Activated CD8-positive, alpha-beta T cell treated with anti-CD3 and anti-CD28 coated beads for 36 hours (primary cell): ENCODE measurements at regions not wholly inside any gene's neighbourhood (a gene's known extent, or its start where the extent isn't known, plus 50 kb on each side); places are given as distances from the start of the nearest gene placed in this dataset.
A peak's percentile ranks its signal among the peaks of the same experiment; 100 is the strongest.

Experiments used
- ATAC-seq: fragments of 200-7000 bp; cut with Tn5 transposase; one replicate; pipeline ENCODE4 v1.10.0; 2021; ENCODE audit warnings: mild to moderate bottlenecking, moderate library complexity
- CTCF ChIA-PET: fragments of 350-600 bp; sonication (Branson Sonifier 250); formaldehyde crosslinking; loops from one replicate; lab custom pipeline; 2021; ENCODE audit warnings: antibody characterized with exemption; lab: Charles Lee
- POLR2A ChIA-PET: fragments of 350-600 bp; sonication (Branson Sonifier 250); formaldehyde crosslinking; loops from one replicate; lab custom pipeline; 2021; ENCODE audit warnings: antibody characterized with exemption; lab: Charles Lee
- DNase-seq: peaks from one replicate; pipeline ENCODE4 v3.0.0-alpha.2; 2020
- H3K27ac Mint-ChIP-seq: one replicate; pipeline ENCODE4 v1.8.0; 2021; ENCODE audit warnings: mild to moderate bottlenecking, mixed read lengths
- H3K27me3 Mint-ChIP-seq: one replicate; pipeline ENCODE4 v1.8.0; 2021; ENCODE audit warnings: mixed read lengths
- H3K36me3 Mint-ChIP-seq: one replicate; pipeline ENCODE4 v1.8.0; 2021; ENCODE audit warnings: low read depth, mixed read lengths
- H3K4me1 Mint-ChIP-seq: one replicate; pipeline ENCODE4 v1.8.0; 2021; ENCODE audit warnings: low read depth, mixed read lengths
- H3K4me3 Mint-ChIP-seq: one replicate; pipeline ENCODE4 v1.8.0; 2021; ENCODE audit warnings: mild to moderate bottlenecking, moderate library complexity, mixed read lengths
- H3K9me3 Mint-ChIP-seq: one replicate; pipeline ENCODE4 v1.8.0; 2021; ENCODE audit warnings: mixed read lengths
- CTCF ChIP-seq: fragments of 200-600 bp; IDR thresholded peaks from one replicate; pipeline ENCODE4 v1.8.0; 2022; ENCODE audit warnings: antibody characterized with exemption, mild to moderate bottlenecking
- intact Hi-C: fragments of 100-400 bp; cut with micrococcal nuclease; formaldehyde crosslinking; loops from one replicate; pipeline ENCODE4 v1.10.0; 2022

- intact Hi-C loops = no loop called here
- CTCF ChIA-PET = interaction anchor here (0.8 to 1.1 kb wide), 2 partner anchors 241 to 257 kb away, joined by 3 read pairs; no protein-coding TSS in a partner anchor
- no peak for ATAC-seq
- H3K27ac Mint-ChIP-seq = no peak overlapping the region
- DNase-seq = no peak
- TF ChIP-seq CTCF = no peak
- H3K4me3 Mint-ChIP-seq = no peak overlapping the region
- H3K4me1 Mint-ChIP-seq = no peaks in the 10 kb centered on the region
- POLR2A ChIA-PET = no interaction called here
- H3K27me3 Mint-ChIP-seq = no peaks in the 10 kb centered on the region
- H3K9me3 Mint-ChIP-seq = no peaks in the 10 kb centered on the region
- H3K36me3 Mint-ChIP-seq = no peaks in the 10 kb centered on the region
Measured at GRCh38 chr2:160581035-160581434, 87.4 kb upstream of the RBMS1 start.

GRCh38 chr2:160581448-160581847 is 87.8 kb upstream of the RBMS1 start:
- Mint-ChIP-seq H3K4me1 (no peaks in the 10 kb centered on the region), H3K36me3 (no peaks in the 10 kb centered on the region), H3K9me3 (no peaks in the 10 kb centered on the region), H3K4me3 (no peak overlapping the region), H3K27me3 (no peaks in the 10 kb centered on the region), H3K27ac (no peak overlapping the region)
- ATAC-seq (no peak), DNase-seq (peak; percentile 9)
- no peak for TF ChIP-seq CTCF
- intact Hi-C loops = no loop called here
- CTCF ChIA-PET = no interaction called here
- POLR2A ChIA-PET = no interaction called here

- H3K27me3 Mint-ChIP-seq = no peaks in the 10 kb centered on the region
- POLR2A ChIA-PET = no interaction called here
Measured at GRCh38 chr2:160582081-160582480, 88.5 kb upstream of the RBMS1 start.

GRCh38 chr2:160582490-160583145 is 89.0 kb upstream of the RBMS1 start:
- no peak for DNase-seq
- ChIA-PET POLR2A (no interaction called here), CTCF (no interaction called here)
- no peak overlapping the region for H3K4me3 Mint-ChIP-seq
- intact Hi-C loops = no loop called here
- H3K27ac Mint-ChIP-seq = no peak overlapping the region
- H3K9me3 Mint-ChIP-seq = no peaks in the 10 kb centered on the region
- no peak for ATAC-seq
- no peak for TF ChIP-seq CTCF
- H3K27me3 Mint-ChIP-seq = no peaks in the 10 kb centered on the region
- H3K36me3 Mint-ChIP-seq = no peaks in the 10 kb centered on the region
- no peaks in the 10 kb centered on the region for H3K4me1 Mint-ChIP-seq

More at GRCh38 chr2:160582081-160582480, 88.5 kb upstream of the RBMS1 start:
- intact Hi-C loops = no loop called here
- ATAC-seq (no peak), DNase-seq (no peak)
- Mint-ChIP-seq H3K4me1 (no peaks in the 10 kb centered on the region), H3K27ac (no peak overlapping the region), H3K9me3 (no peaks in the 10 kb centered on the region), H3K36me3 (no peaks in the 10 kb centered on the region), H3K4me3 (no peak overlapping the region)
- CTCF ChIA-PET = no interaction called here
- no peak for TF ChIP-seq CTCF

- H3K9me3 Mint-ChIP-seq = no peaks in the 10 kb centered on the region
- intact Hi-C loops = no loop called here
- ChIA-PET POLR2A (no interaction called here), CTCF (no interaction called here)
- no peak overlapping the region for H3K27ac Mint-ChIP-seq
- no peaks in the 10 kb centered on the region for H3K27me3 Mint-ChIP-seq
- no peak for ATAC-seq
- H3K4me3 Mint-ChIP-seq = no peak overlapping the region
- TF ChIP-seq CTCF = no peak
- no peaks in the 10 kb centered on the region for H3K36me3 Mint-ChIP-seq
- DNase-seq = no peak
- no peaks in the 10 kb centered on the region for H3K4me1 Mint-ChIP-seq
Measured at GRCh38 chr2:160583146-160583535, 89.5 kb upstream of the RBMS1 start.
